OCI-LY7 (cell line): ENCODE measurements at regions not wholly inside any gene's neighbourhood (a gene's known extent, or its start where the extent isn't known, plus 50 kb on each side); places are given as distances from the start of the nearest gene placed in this dataset.

Source experiments
- BruUV-seq: library from RNA; stranded (reverse); fragments of 400-500 nt; replicated peaks from 2 replicates; lab custom pipeline; 2021; lab: Mats Ljungman, UMichigan
- CTCF ChIA-PET: fragments of 300-600 bp; sonication (Branson Sonifier 250); formaldehyde crosslinking; loops from one replicate; lab custom pipeline; 2022; ENCODE audit warnings: antibody characterized with exemption; ENCODE audit not compliant: unreplicated experiment; lab: Charles Lee
- POLR2A ChIA-PET: fragments of 300-600 bp; sonication (Branson Sonifier 250); formaldehyde crosslinking; loops from one replicate; lab custom pipeline; 2022; ENCODE audit warnings: antibody characterized with exemption; lab: Charles Lee
- DNase-seq: peaks from one replicate; pipeline ENCODE4 v3.0.0-alpha.2; 2015; ENCODE audit warnings: low spot score
- H2AFZ ChIP-seq: fragments of 200-600 bp; sonication (generic), shearing (Covaris generic); 2 replicates; pipeline ENCODE4 v1.6.1; 2014; ENCODE audit warnings: mild to moderate bottlenecking, antibody characterized with exemption, low read length, moderate library complexity
- H3K27ac ChIP-seq: fragments of 200-600 bp; sonication (generic); 2 replicates; pipeline ENCODE4 v1.5.1; 2014; ENCODE audit warnings: mixed run types, low read depth, mild to moderate bottlenecking, moderate library complexity, low read length, inconsistent platforms; ENCODE audit not compliant: poor library complexity, severe bottlenecking
- H3K36me3 ChIP-seq: fragments of 200-600 bp; sonication (generic); 2 replicates; pipeline ENCODE4 v1.6.1; 2014; ENCODE audit warnings: mild to moderate bottlenecking, antibody characterized with exemption, low read length, moderate library complexity, mixed read lengths; ENCODE audit not compliant: insufficient read depth
- H3K4me1 ChIP-seq: fragments of 200-600 bp; sonication (generic); 2 replicates; pipeline ENCODE4 v1.5.1; 2014; ENCODE audit warnings: mild to moderate bottlenecking, low read length; ENCODE audit not compliant: insufficient read depth, poor library complexity, severe bottlenecking
- H3K4me2 ChIP-seq: fragments of 200-600 bp; sonication (generic); 2 replicates; pipeline ENCODE4 v1.6.1; 2014; ENCODE audit warnings: mild to moderate bottlenecking, low read length
- H3K4me3 ChIP-seq: fragments of 200-600 bp; sonication (generic); 2 replicates; pipeline ENCODE4 v1.5.1; 2014; ENCODE audit warnings: mild to moderate bottlenecking, low read depth, low read length; ENCODE audit not compliant: poor library complexity, severe bottlenecking
- H3K79me2 ChIP-seq: fragments of 200-600 bp; sonication (generic); 2 replicates; pipeline ENCODE4 v1.6.1; 2016; ENCODE audit warnings: low read depth, mild to moderate bottlenecking, low read length, moderate library complexity, mixed read lengths; ENCODE audit not compliant: insufficient read depth
- H3K9me2 ChIP-seq: fragments of 200-600 bp; sonication (generic); 2 replicates; pipeline ENCODE4 v1.6.1; 2016; ENCODE audit warnings: mild to moderate bottlenecking, low read length, mixed read lengths; ENCODE audit not compliant: insufficient read depth
- H3K9me3 ChIP-seq: fragments of 200-600 bp; sonication (generic); 2 replicates; pipeline ENCODE4 v1.6.1; 2014; ENCODE audit warnings: mild to moderate bottlenecking, mixed run types, low read length, mixed read lengths
- H4K20me1 ChIP-seq: fragments of 200-600 bp; sonication (generic); 2 replicates; pipeline ENCODE4 v1.6.1; 2014; ENCODE audit warnings: mild to moderate bottlenecking, antibody characterized with exemption, low read length, moderate library complexity, mixed read lengths; ENCODE audit not compliant: insufficient read depth
- EZH2phosphoT487 ChIP-seq: fragments of 200-600 bp; sonication (generic); IDR thresholded peaks from 2 replicates; pipeline ENCODE4 v1.6.1; 2018; ENCODE audit warnings: low read depth, borderline replicate concordance, mild to moderate bottlenecking, mixed run types, antibody characterized with exemption, low read length, moderate library complexity, mixed read lengths
- intact Hi-C: fragments of 100-400 bp; cut with micrococcal nuclease; formaldehyde crosslinking; loops from one replicate; pipeline ENCODE4 v1.10.0; 2022; ENCODE audit not compliant: unreplicated experiment
- TF ChIP-seq, protein P1 (sequence below): fragments of 200-600 bp; sonication (generic); conservative IDR thresholded peaks from 2 replicates; pipeline ENCODE4 v1.5.1; 2014; ENCODE audit warnings: mild to moderate bottlenecking, antibody characterized with exemption, low read length, moderate library complexity, mixed read lengths

DNA sequence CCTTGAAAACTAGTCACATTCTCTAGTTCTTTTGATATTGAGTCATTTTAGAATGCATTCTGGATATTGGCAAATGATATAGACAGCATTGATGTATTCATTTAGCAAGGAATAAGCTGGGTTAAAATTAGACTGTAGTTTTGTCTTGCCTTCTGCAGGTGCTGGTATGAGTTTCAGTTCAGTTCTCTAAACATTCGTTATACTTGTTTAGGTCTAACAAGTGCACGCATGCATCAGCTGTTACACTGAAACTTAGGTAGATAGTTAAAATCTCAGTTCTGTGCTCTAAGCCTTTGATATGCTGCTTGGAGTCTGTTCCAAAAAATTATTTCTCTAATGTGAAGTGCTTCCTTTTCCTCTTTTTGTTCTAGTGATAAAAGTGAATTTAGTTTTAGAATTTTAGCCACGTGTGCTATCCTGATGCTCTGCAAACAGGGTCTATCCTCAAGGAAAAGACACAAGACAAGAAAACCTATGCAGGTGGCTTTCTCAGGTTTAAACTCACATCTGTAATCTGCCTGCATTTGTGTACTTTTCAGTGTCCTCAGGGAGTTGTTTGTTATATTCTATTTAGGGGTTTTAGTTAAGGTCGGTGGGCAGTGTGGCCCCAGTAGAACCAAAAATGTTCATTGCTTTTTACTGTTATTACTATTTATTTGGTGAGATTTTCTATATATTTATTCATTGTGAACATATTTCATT is 409.0 kb downstream of the CDC14C start:
- TF ChIP-seq, protein P1, sequence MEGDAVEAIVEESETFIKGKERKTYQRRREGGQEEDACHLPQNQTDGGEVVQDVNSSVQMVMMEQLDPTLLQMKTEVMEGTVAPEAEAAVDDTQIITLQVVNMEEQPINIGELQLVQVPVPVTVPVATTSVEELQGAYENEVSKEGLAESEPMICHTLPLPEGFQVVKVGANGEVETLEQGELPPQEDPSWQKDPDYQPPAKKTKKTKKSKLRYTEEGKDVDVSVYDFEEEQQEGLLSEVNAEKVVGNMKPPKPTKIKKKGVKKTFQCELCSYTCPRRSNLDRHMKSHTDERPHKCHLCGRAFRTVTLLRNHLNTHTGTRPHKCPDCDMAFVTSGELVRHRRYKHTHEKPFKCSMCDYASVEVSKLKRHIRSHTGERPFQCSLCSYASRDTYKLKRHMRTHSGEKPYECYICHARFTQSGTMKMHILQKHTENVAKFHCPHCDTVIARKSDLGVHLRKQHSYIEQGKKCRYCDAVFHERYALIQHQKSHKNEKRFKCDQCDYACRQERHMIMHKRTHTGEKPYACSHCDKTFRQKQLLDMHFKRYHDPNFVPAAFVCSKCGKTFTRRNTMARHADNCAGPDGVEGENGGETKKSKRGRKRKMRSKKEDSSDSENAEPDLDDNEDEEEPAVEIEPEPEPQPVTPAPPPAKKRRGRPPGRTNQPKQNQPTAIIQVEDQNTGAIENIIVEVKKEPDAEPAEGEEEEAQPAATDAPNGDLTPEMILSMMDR = no peak
- TF ChIP-seq EZH2phosphoT487 = no peak
- peaks cover 47% of the 10 kb centered on the region for H3K9me3 ChIP-seq
- peaks cover 58% of the 10 kb centered on the region for H3K4me1 ChIP-seq
- DNase-seq = peak; percentile 94
- CTCF ChIA-PET = interaction anchor here (1.2 kb wide), 1 partner anchor 458 kb away, joined by 3 read pairs; no protein-coding TSS in a partner anchor
- H3K9me2 ChIP-seq = no peaks in the 10 kb centered on the region
- intact Hi-C loops = loop anchor here (1.0 to 10.0 kb wide), 5 partner anchors 245 to 541 kb away; no protein-coding TSS in a partner anchor
- peak overlapping the region; percentile 100 for H3K27ac ChIP-seq
- H3K79me2 ChIP-seq = no peaks in the 10 kb centered on the region
- H2AFZ ChIP-seq = peak overlapping the region; percentile 73
- H4K20me1 ChIP-seq = no peaks in the 10 kb centered on the region
- H3K36me3 ChIP-seq = peaks cover 51% of the 10 kb centered on the region
- POLR2A ChIA-PET = interaction anchor here (1.1 to 2.4 kb wide), 3 partner anchors 8 to 259 kb away, joined by 3 to 14 read pairs (median 4); no protein-coding TSS in a partner anchor
- peak overlapping the region; percentile 45 for H3K4me3 ChIP-seq
- peak overlapping the region; percentile 63 for H3K4me2 ChIP-seq
- TSS peak; percentile 83 for BruUV-seq

DNA sequence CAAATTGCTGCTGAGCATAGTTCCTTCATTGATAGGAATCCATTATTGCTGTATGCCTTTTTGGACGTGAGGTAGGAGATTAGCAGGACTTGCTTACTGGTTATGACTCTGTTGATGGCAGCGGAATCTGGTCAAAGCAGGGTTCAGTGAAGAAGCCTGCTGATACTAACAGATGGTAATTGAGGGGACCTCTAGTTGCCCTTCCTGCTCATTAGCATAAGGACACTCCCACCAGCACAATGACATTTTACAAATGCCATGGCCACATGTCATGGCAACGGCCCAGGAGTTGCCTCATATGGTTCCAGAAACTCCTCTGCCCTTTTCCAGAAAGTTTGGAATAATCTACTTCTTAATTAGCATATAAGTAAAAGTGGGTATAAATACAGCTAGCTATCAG is 417.5 kb downstream of the CDC14C start:
- BruUV-seq = no TSS peak
- H3K4me1 ChIP-seq = peaks cover under 1% of the 10 kb centered on the region
- no peaks in the 10 kb centered on the region for H3K9me2 ChIP-seq
- ChIA-PET POLR2A (interaction anchor here (0.6 to 1.6 kb wide), 2 partner anchors 9 to 14 kb away, joined by 3 to 4 read pairs; no protein-coding TSS in a partner anchor), CTCF (interaction anchor here (1.0 kb wide), 1 partner anchor 12 kb away, joined by 3 read pairs; no protein-coding TSS in a partner anchor)
- intact Hi-C loops = no loop called here
- no peak overlapping the region for H3K4me3 ChIP-seq
- no peak overlapping the region for H3K27ac ChIP-seq
- no peak for DNase-seq
- no peak for TF ChIP-seq EZH2phosphoT487
- TF ChIP-seq, protein P1 = no peak
- no peak overlapping the region for H2AFZ ChIP-seq
- no peaks in the 10 kb centered on the region for H4K20me1 ChIP-seq
- peaks cover 29% of the 10 kb centered on the region; the same call in 1 of the 2 replicates for H3K36me3 ChIP-seq
- H3K9me3 ChIP-seq = peaks cover 41% of the 10 kb centered on the region; the same call in 1 of the 2 replicates
- no peak overlapping the region for H3K4me2 ChIP-seq
- no peaks in the 10 kb centered on the region for H3K79me2 ChIP-seq
